ENCODE measurements at regions not wholly inside any gene's neighbourhood (a gene's known extent, or its start where the extent isn't known, plus 50 kb on each side); places are given as distances from the start of the nearest gene placed in this dataset.

GRCh38 chr20:53711333-53712211, 117.9 kb upstream of the ZNF217 start:
- Histone ChIP-seq H3K4me1 (ENCODE audit: control insufficient read depth, insufficient read depth, low read length, poor library complexity, severe bottlenecking) (peaks cover 25% of the 10 kb centered on the region), H3K36me3 (ENCODE audit: control insufficient read depth, insufficient read depth, low read length) (no peaks in the 10 kb centered on the region), H3K27me3 (ENCODE audit: control insufficient read depth, insufficient read depth, low read length) (no peaks in the 10 kb centered on the region), H3K4me3 (ENCODE audit: low read depth, low read length) (no peak overlapping the region), H3K9me3 (ENCODE audit: control insufficient read depth in 2 of 2, low read length in 2 of 2) (no peaks in the 10 kb centered on the region), H3K27ac (ENCODE audit: insufficient read depth, low read length, poor library complexity, severe bottlenecking) (no peak overlapping the region)
- Mint-ChIP-seq H3K9me3 (no peaks in the 10 kb centered on the region), H3K4me1 (peaks cover 12 to 33% (median 24%) of the 10 kb centered on the region in 4 donors), H3K27ac (peak overlapping the region in 1 of 3 donors; percentile 44), H3K27me3 (no peaks in the 10 kb centered on the region), H3K4me3 (no peak overlapping the region), H3K36me3 (no peaks in the 10 kb centered on the region)
- ATAC-seq (ENCODE audit: low read depth in 2 of 2) (no peak), DNase-seq (no peak)

GRCh38 chr20:53708129-53708968, 114.7 kb upstream of the ZNF217 start:
- Mint-ChIP-seq H3K27me3 (no peaks in the 10 kb centered on the region), H3K36me3 (no peaks in the 10 kb centered on the region), H3K9me3 (no peaks in the 10 kb centered on the region), H3K27ac (peak overlapping the region; percentile 92 to 99 (median 96)), H3K4me3 (peak overlapping the region; percentile 8 to 77 (median 70)), H3K4me1 (peaks cover 15 to 41% (median 31%) of the 10 kb centered on the region in 4 donors)
- peak overlapping the region; percentile 64 for H3K27ac ChIP-seq (ENCODE audit: insufficient read depth, low read length, poor library complexity, severe bottlenecking)
- no peaks in the 10 kb centered on the region for H3K9me3 ChIP-seq (ENCODE audit: control insufficient read depth in 2 of 2, low read length in 2 of 2)
- H3K36me3 ChIP-seq (ENCODE audit: control insufficient read depth, insufficient read depth, low read length) = no peaks in the 10 kb centered on the region
- DNase-seq (peak in 2 of 3 donors; percentile 14 to 50), ATAC-seq (ENCODE audit: low read depth in 2 of 2) (peak; percentile 10 to 24)
- H3K4me1 ChIP-seq (ENCODE audit: control insufficient read depth, insufficient read depth, low read length, poor library complexity, severe bottlenecking) = peaks cover 31% of the 10 kb centered on the region
- H3K27me3 ChIP-seq (ENCODE audit: control insufficient read depth, insufficient read depth, low read length) = no peaks in the 10 kb centered on the region
- H3K4me3 ChIP-seq (ENCODE audit: low read depth, low read length) = peak overlapping the region; percentile 52

GRCh38 chr20:53707371-53708055, 113.9 kb upstream of the ZNF217 start:
- H3K9me3 Mint-ChIP-seq = no peaks in the 10 kb centered on the region
- peak overlapping the region; percentile 8 to 77 (median 70) for H3K4me3 Mint-ChIP-seq
- Histone ChIP-seq H3K27ac (ENCODE audit: insufficient read depth, low read length, poor library complexity, severe bottlenecking) (peak overlapping the region; percentile 64), H3K36me3 (ENCODE audit: control insufficient read depth, insufficient read depth, low read length) (no peaks in the 10 kb centered on the region), H3K4me1 (ENCODE audit: control insufficient read depth, insufficient read depth, low read length, poor library complexity, severe bottlenecking) (peaks cover 31% of the 10 kb centered on the region), H3K9me3 (ENCODE audit: control insufficient read depth in 2 of 2, low read length in 2 of 2) (no peaks in the 10 kb centered on the region), H3K4me3 (ENCODE audit: low read depth, low read length) (peak overlapping the region; percentile 52), H3K27me3 (ENCODE audit: control insufficient read depth, insufficient read depth, low read length) (no peaks in the 10 kb centered on the region)
- ATAC-seq (ENCODE audit: low read depth in 2 of 2) (no peak), DNase-seq (peak in 1 of 3 donors; percentile 41)
- no peaks in the 10 kb centered on the region for H3K27me3 Mint-ChIP-seq
- H3K4me1 Mint-ChIP-seq = peaks cover 15 to 41% (median 31%) of the 10 kb centered on the region in 4 donors
- H3K27ac Mint-ChIP-seq = peak overlapping the region; percentile 92 to 99 (median 96)
- H3K36me3 Mint-ChIP-seq = no peaks in the 10 kb centered on the region

DNA sequence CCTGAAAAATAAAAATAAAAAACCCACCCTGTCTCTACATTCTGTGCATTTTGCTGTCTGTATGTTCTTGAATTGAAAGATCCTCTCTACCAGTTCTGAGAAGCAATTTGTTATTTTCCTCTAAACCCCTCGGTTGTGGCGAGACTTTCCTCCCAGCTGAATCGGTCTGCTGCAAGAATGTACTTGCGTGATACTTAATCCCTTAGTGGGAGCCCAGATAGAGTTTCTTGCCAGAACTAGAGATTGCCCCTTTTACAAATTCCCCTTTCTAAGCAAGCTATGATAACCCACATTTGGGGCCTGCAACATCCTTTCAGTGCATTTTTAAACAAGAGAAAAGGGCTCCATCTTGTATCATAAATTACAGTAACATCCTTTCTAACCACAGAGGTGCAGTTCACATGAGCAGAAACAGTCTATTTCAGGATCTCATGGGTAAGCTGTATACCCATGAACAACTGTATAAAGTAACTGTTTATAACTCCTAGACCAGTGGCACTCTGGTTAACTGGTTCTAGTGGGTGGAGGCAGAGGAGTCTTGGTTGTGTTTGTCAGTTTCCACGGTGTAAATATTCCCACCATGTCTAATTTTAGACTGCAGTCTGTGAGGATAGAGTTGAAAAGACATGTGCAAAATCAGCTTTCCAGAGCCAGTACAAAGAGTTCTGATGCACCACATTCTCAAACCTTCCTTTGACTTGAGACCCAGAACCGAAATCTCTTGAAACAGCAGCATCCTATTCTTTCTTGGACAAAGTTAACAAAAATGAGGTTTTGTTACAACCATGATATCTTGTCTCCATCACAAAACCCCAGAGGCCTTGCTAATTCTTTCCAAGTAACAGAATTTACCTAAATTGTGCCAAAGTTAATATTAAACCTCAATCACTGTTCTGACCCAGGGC, 113.1 kb upstream of the ZNF217 start:
- H3K4me1 Mint-ChIP-seq = peaks cover 15 to 41% (median 31%) of the 10 kb centered on the region in 4 donors
- H3K27me3 Mint-ChIP-seq = no peaks in the 10 kb centered on the region
- DNase-seq (peak in 2 of 3 donors; percentile 42 to 84), ATAC-seq (ENCODE audit: low read depth in 2 of 2) (peak; percentile 70 to 81)
- no peaks in the 10 kb centered on the region for H3K9me3 Mint-ChIP-seq
- H3K9me3 ChIP-seq (ENCODE audit: control insufficient read depth in 2 of 2, low read length in 2 of 2) = no peaks in the 10 kb centered on the region
- H3K4me3 Mint-ChIP-seq = peak overlapping the region; percentile 38 to 77 (median 57)
- no peaks in the 10 kb centered on the region for H3K27me3 ChIP-seq (ENCODE audit: control insufficient read depth, insufficient read depth, low read length)
- peak overlapping the region; percentile 61 for H3K27ac ChIP-seq (ENCODE audit: insufficient read depth, low read length, poor library complexity, severe bottlenecking)
- H3K4me3 ChIP-seq (ENCODE audit: low read depth, low read length) = peak overlapping the region; percentile 61
- no peaks in the 10 kb centered on the region for H3K36me3 ChIP-seq (ENCODE audit: control insufficient read depth, insufficient read depth, low read length)
- peaks cover 31% of the 10 kb centered on the region for H3K4me1 ChIP-seq (ENCODE audit: control insufficient read depth, insufficient read depth, low read length, poor library complexity, severe bottlenecking)
- peak overlapping the region; percentile 92 to 99 (median 96) for H3K27ac Mint-ChIP-seq
- no peaks in the 10 kb centered on the region for H3K36me3 Mint-ChIP-seq

DNA sequence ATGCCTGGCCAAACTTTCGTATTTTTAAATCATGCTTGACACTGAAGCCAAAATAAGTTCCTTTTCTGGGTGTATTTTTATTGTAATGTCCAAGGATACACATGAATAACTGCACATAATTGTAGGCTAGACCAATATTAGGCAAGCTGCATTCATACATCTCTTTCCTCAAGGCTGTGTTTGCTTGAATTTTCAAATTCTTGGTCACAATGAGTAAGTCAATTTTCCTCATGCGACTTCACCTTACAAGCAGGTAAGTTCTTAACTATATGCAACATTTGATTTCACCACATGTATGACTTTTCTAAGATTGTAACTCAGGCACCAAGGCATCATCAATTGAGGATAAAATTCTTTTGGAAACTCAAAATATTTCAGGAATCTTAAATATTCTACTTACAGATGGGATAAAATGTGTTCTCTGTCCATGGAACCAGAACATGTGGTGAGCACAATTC, 112.4 kb upstream of the ZNF217 start:
- Histone ChIP-seq H3K4me3 (ENCODE audit: low read depth, low read length) (peak overlapping the region; percentile 61), H3K4me1 (ENCODE audit: control insufficient read depth, insufficient read depth, low read length, poor library complexity, severe bottlenecking) (peaks cover 31% of the 10 kb centered on the region), H3K27ac (ENCODE audit: insufficient read depth, low read length, poor library complexity, severe bottlenecking) (peak overlapping the region; percentile 61), H3K9me3 (ENCODE audit: control insufficient read depth in 2 of 2, low read length in 2 of 2) (no peaks in the 10 kb centered on the region), H3K27me3 (ENCODE audit: control insufficient read depth, insufficient read depth, low read length) (no peaks in the 10 kb centered on the region), H3K36me3 (ENCODE audit: control insufficient read depth, insufficient read depth, low read length) (no peaks in the 10 kb centered on the region)
- Mint-ChIP-seq H3K4me3 (peak overlapping the region; percentile 38 to 77 (median 57)), H3K36me3 (peaks cover under 1% of the 10 kb centered on the region), H3K4me1 (peaks cover 15 to 46% (median 33%) of the 10 kb centered on the region in 4 donors), H3K27me3 (no peaks in the 10 kb centered on the region), H3K9me3 (no peaks in the 10 kb centered on the region), H3K27ac (peak overlapping the region; percentile 92 to 99 (median 96))
- DNase-seq = no peak
- ATAC-seq (ENCODE audit: low read depth in 2 of 2) = no peak

GRCh38 chr20:53702617-53703016, 109.0 kb upstream of the ZNF217 start:
- Histone ChIP-seq H3K9me3 (ENCODE audit: control insufficient read depth in 2 of 2, low read length in 2 of 2) (no peaks in the 10 kb centered on the region), H3K36me3 (ENCODE audit: control insufficient read depth, insufficient read depth, low read length) (no peaks in the 10 kb centered on the region), H3K27me3 (ENCODE audit: control insufficient read depth, insufficient read depth, low read length) (no peaks in the 10 kb centered on the region), H3K4me1 (ENCODE audit: control insufficient read depth, insufficient read depth, low read length, poor library complexity, severe bottlenecking) (peaks cover 16% of the 10 kb centered on the region), H3K27ac (ENCODE audit: insufficient read depth, low read length, poor library complexity, severe bottlenecking) (no peak overlapping the region), H3K4me3 (ENCODE audit: low read depth, low read length) (no peak overlapping the region)
- H3K4me1 Mint-ChIP-seq = peaks cover 20 to 31% (median 23%) of the 10 kb centered on the region in 4 donors
- H3K27ac Mint-ChIP-seq = no peak overlapping the region
- H3K27me3 Mint-ChIP-seq = no peaks in the 10 kb centered on the region
- H3K9me3 Mint-ChIP-seq = no peaks in the 10 kb centered on the region
- H3K36me3 Mint-ChIP-seq = peaks cover 3% of the 10 kb centered on the region
- H3K4me3 Mint-ChIP-seq = no peak overlapping the region
- DNase-seq (no peak), ATAC-seq (ENCODE audit: low read depth in 2 of 2) (no peak)
